Neural cell (in vitro differentiated cells): ENCODE measurements at regions not wholly inside any gene's neighbourhood (a gene's known extent, or its start where the extent isn't known, plus 50 kb on each side); places are given as distances from the start of the nearest gene placed in this dataset.
A peak's percentile ranks its signal among the peaks of the same experiment; 100 is the strongest.

Experiments used
- H2AFZ ChIP-seq: fragments of 200-600, 300-800 bp; sonication (generic), shearing (Covaris generic); 2 replicates; pipeline ENCODE4 v1.6.0; 2014; ENCODE audit warnings: low read depth, mild to moderate bottlenecking, antibody characterized with exemption, low read length, moderate library complexity
- H3F3A ChIP-seq: fragments of 200-600 bp; shearing (Covaris generic); 2 replicates; pipeline ENCODE4 v1.6.1; 2016; ENCODE audit warnings: mild to moderate bottlenecking, moderate library complexity, mixed read lengths, antibody characterized with exemption, low read length; ENCODE audit not compliant: insufficient read depth, poor library complexity, severe bottlenecking
- H3K27ac ChIP-seq: fragments of 200-600, 300-800 bp; sonication (generic), shearing (Covaris generic); 2 replicates; pipeline ENCODE4 v1.5.1; 2014; ENCODE audit warnings: mild to moderate bottlenecking, low read length, moderate library complexity
- H3K27me3 ChIP-seq: fragments of 300-800, 200-600 bp; sonication (generic), shearing (Covaris generic); 2 replicates; pipeline ENCODE4 v1.6.0; 2014; ENCODE audit warnings: mild to moderate bottlenecking, low read depth, low read length, moderate library complexity; ENCODE audit not compliant: insufficient read depth
- H3K36me3 ChIP-seq: fragments of 300-800, 200-600 bp; sonication (generic), shearing (Covaris generic); 2 replicates; pipeline ENCODE4 v1.5.1; 2014; ENCODE audit warnings: mild to moderate bottlenecking, antibody characterized with exemption, low read length, moderate library complexity; ENCODE audit not compliant: insufficient read depth
- H3K4me2 ChIP-seq: fragments of 300-800, 200-600 bp; sonication (generic), shearing (Covaris generic); 2 replicates; pipeline ENCODE4 v1.6.0; 2014; ENCODE audit warnings: mild to moderate bottlenecking, low read length
- H3K4me3 ChIP-seq: fragments of 300-800, 200-600 bp; sonication (generic), shearing (Covaris generic); 2 replicates; pipeline ENCODE4 v1.5.1; 2014; ENCODE audit warnings: mild to moderate bottlenecking, low read length, moderate library complexity
- H3K79me2 ChIP-seq: fragments of 200-600 bp; shearing (Covaris generic); replicated peaks from 2 replicates; pipeline ENCODE4 v1.6.0; 2014; ENCODE audit warnings: mild to moderate bottlenecking, low read length, moderate library complexity; ENCODE audit not compliant: insufficient read depth
- H3K9ac ChIP-seq: fragments of 300-800, 200-600 bp; sonication (generic), shearing (Covaris generic); 2 replicates; pipeline ENCODE4 v1.6.1; 2016; ENCODE audit warnings: mild to moderate bottlenecking, low read length, mixed read lengths
- H3K9me2 ChIP-seq: fragments of 200-600 bp; shearing (Covaris generic); 2 replicates; pipeline ENCODE4 v1.6.1; 2016; ENCODE audit warnings: mild to moderate bottlenecking, low read length, mixed read lengths; ENCODE audit not compliant: insufficient read depth
- H3K9me3 ChIP-seq: fragments of 200-600, 300-800 bp; sonication (generic), shearing (Covaris generic); 2 replicates; pipeline ENCODE4 v1.6.1; 2016; ENCODE audit warnings: mild to moderate bottlenecking, mixed run types, low read length, moderate library complexity, mixed read lengths
- H4K20me1 ChIP-seq: fragments of 200-600 bp; shearing (Covaris generic); 2 replicates; pipeline ENCODE4 v1.6.1; 2016; ENCODE audit warnings: mild to moderate bottlenecking, mixed run types; ENCODE audit not compliant: insufficient read depth
- CTCF ChIP-seq: fragments of 450-650 bp; IDR thresholded peaks from 2 replicates; pipeline ENCODE4 v1.5.1; 2014; ENCODE audit warnings: antibody characterized with exemption, mild to moderate bottlenecking, moderate library complexity; ENCODE audit not compliant: poor library complexity, severe bottlenecking
- EP300 ChIP-seq: fragments of 450-650 bp; conservative IDR thresholded peaks from 2 replicates; pipeline ENCODE4 v1.6.1; 2014; ENCODE audit warnings: antibody characterized with exemption, mild to moderate bottlenecking, moderate library complexity; ENCODE audit not compliant: poor library complexity, severe bottlenecking
- EZH2 ChIP-seq: fragments of 200-600, 300-800 bp; shearing (Covaris generic), sonication (generic); IDR thresholded peaks from 2 replicates; pipeline ENCODE4 v1.6.1; 2014; ENCODE audit warnings: antibody characterized with exemption, low read length, borderline replicate concordance, mild to moderate bottlenecking; ENCODE audit not compliant: insufficient read depth, poor library complexity, severe bottlenecking
- MXI1 ChIP-seq: fragments of 450-650 bp; conservative IDR thresholded peaks from 2 replicates; pipeline ENCODE4 v1.6.1; 2014; ENCODE audit warnings: antibody characterized with exemption, mild to moderate bottlenecking; ENCODE audit not compliant: poor library complexity, severe bottlenecking
- POLR2AphosphoS5 ChIP-seq: IDR thresholded peaks from 2 replicates; pipeline ENCODE4 v1.6.1; 2012
- RAD21 ChIP-seq: fragments of 450-650 bp; conservative IDR thresholded peaks from 2 replicates; pipeline ENCODE4 v1.6.1; 2014; ENCODE audit warnings: antibody characterized with exemption, mild to moderate bottlenecking, moderate library complexity
- REST ChIP-seq: IDR thresholded peaks from 2 replicates; pipeline ENCODE4 v1.6.1; 2012; ENCODE audit warnings: borderline replicate concordance
- SMC3 ChIP-seq: fragments of 450-650 bp; conservative IDR thresholded peaks from 2 replicates; pipeline ENCODE4 v1.6.1; 2014; ENCODE audit warnings: antibody characterized with exemption, mild to moderate bottlenecking, moderate library complexity; ENCODE audit not compliant: poor library complexity
- TAF1 ChIP-seq: IDR thresholded peaks from 2 replicates; pipeline ENCODE4 v1.6.1; 2012; ENCODE audit warnings: low read depth

DNA sequence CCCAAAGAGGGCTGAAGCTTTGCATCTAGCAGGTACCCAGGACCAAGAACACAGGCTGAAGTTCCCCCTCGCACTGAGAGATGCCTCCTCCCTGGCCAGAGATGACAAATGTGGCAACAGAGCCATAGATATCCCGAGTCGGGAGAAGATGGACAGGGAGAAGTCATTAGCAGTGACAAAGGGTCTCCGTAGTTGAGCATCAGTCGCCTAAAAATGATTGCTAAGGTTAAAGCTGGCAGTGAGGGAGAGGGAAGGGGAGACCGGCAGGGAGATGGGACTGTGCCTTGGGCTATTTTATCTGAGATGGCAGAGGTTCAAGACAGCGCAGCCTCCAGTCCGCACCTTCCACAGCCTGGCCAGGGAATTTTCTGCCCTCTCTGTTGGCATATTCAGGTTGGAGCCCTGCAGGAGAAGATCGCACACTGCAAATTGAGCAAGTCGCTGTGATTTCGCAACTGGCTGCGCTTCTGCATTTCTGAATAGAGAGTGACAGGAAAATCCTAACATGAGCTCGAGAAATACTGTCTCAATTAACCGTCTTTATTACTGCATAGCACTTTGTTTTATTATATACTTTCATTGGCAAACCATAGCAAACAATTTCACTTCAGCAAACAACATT is 238.9 kb upstream of the GPR26 start:
- H3F3A ChIP-seq: peaks cover 3% of the 10 kb centered on the region
- H4K20me1 ChIP-seq: no peaks in the 10 kb centered on the region
- peaks cover 3% of the 10 kb centered on the region for H3K27me3 ChIP-seq
- TF ChIP-seq SMC3: no peak
- no peak for TF ChIP-seq EP300
- TF ChIP-seq REST: no peak
- no peak for TF ChIP-seq POLR2AphosphoS5
- TF ChIP-seq CTCF: no peak
- TF ChIP-seq TAF1: no peak
- no peak for TF ChIP-seq MXI1
- no peak for TF ChIP-seq EZH2
- TF ChIP-seq RAD21: no peak
- H3K4me3 ChIP-seq: no peak overlapping the region
- H3K79me2 ChIP-seq: no peaks in the 10 kb centered on the region
- no peaks in the 10 kb centered on the region for H3K36me3 ChIP-seq
- H3K9me3 ChIP-seq: no peaks in the 10 kb centered on the region
- no peak overlapping the region for H2AFZ ChIP-seq
- H3K4me2 ChIP-seq: peak overlapping the region; percentile 41
- no peak overlapping the region for H3K27ac ChIP-seq
- no peaks in the 10 kb centered on the region for H3K9me2 ChIP-seq
- no peak overlapping the region for H3K9ac ChIP-seq

- Histone ChIP-seq H3K9ac (no peak overlapping the region), H3K36me3 (no peaks in the 10 kb centered on the region), H3K9me2 (no peaks in the 10 kb centered on the region), H3K4me3 (no peak overlapping the region), H3K27ac (peak overlapping the region; percentile 1), H3F3A (peaks cover 3% of the 10 kb centered on the region), H4K20me1 (no peaks in the 10 kb centered on the region), H3K27me3 (peaks cover 3% of the 10 kb centered on the region), H3K4me2 (peak overlapping the region; percentile 41), H3K9me3 (no peaks in the 10 kb centered on the region), H2AFZ (no peak overlapping the region), H3K79me2 (no peaks in the 10 kb centered on the region)
- no peak for TF ChIP-seq REST
- no peak for TF ChIP-seq POLR2AphosphoS5
- no peak for TF ChIP-seq EZH2
- no peak for TF ChIP-seq EP300
- TF ChIP-seq RAD21: no peak
- no peak for TF ChIP-seq SMC3
- no peak for TF ChIP-seq TAF1
- no peak for TF ChIP-seq MXI1
- TF ChIP-seq CTCF: no peak
Measured at GRCh38 chr10:123428391-123428790, 237.8 kb upstream of the GPR26 start.
